ENCODE measurements at regions not wholly inside any gene's neighbourhood (a gene's known extent, or its start where the extent isn't known, plus 50 kb on each side); places are given as distances from the start of the nearest gene placed in this dataset.
"Not testable (repeated sequence)": the region's sequence is repeated elsewhere in the genome, so short reads cannot be mapped to it uniquely, and the experiment has no call there.

GRCh38 chr2:83802604-83803003 is 656.5 kb downstream of the SUCLG1 start:
- H3K36me3 Mint-ChIP-seq: no peaks in the 10 kb centered on the region
- H3K9me3 Mint-ChIP-seq: peaks cover 0 to 7% of the 10 kb centered on the region in 2 donors
- H3K4me3 Mint-ChIP-seq: no peak overlapping the region

GRCh38 chr2:83795777-83796176 is 663.3 kb downstream of the SUCLG1 start:
- Histone ChIP-seq H3K9me3 (ENCODE audit: control insufficient read depth, insufficient read depth, low read length) (no peaks in the 10 kb centered on the region), H3K27me3 (ENCODE audit: control insufficient read depth, insufficient read depth, low read length) (no peaks in the 10 kb centered on the region), H3K4me1 (ENCODE audit: control insufficient read depth, insufficient read depth, low read length) (no peaks in the 10 kb centered on the region), H3K27ac (ENCODE audit: low read length) (no peak overlapping the region), H3K36me3 (ENCODE audit: control insufficient read depth, insufficient read depth, low read length) (no peaks in the 10 kb centered on the region), H3K4me3 (ENCODE audit: low read length) (no peak overlapping the region)
- Mint-ChIP-seq H3K27me3 (ENCODE audit: low read depth in 2 of 2) (no peaks in the 10 kb centered on the region), H3K36me3 (no peaks in the 10 kb centered on the region), H3K27ac (no peak overlapping the region), H3K4me3 (no peak overlapping the region), H3K4me1 (no peaks in the 10 kb centered on the region), H3K9me3 (peaks cover 2 to 3% of the 10 kb centered on the region in 2 donors)
- intact Hi-C loops (cut with micrococcal nuclease): no loop called here
- ATAC-seq (no peak), DNase-seq (no peak)
- 54% methylated on average over 3 of the region's 3 CpGs for WGBS (ENCODE audit: insufficient coverage)
- TF ChIP-seq CTCF (IDR thresholded peaks at IDR 0.05): no peak

More at GRCh38 chr2:83802604-83803003, 656.5 kb downstream of the SUCLG1 start:
- H3K4me3 ChIP-seq (ENCODE audit: low read length): no peak overlapping the region
- H3K27ac ChIP-seq (ENCODE audit: low read length): no peak overlapping the region
- H3K9me3 ChIP-seq (ENCODE audit: control insufficient read depth, insufficient read depth, low read length): peaks cover 4% of the 10 kb centered on the region
- no peaks in the 10 kb centered on the region for H3K27me3 ChIP-seq (ENCODE audit: control insufficient read depth, insufficient read depth, low read length)
- Mint-ChIP-seq H3K27me3 (ENCODE audit: low read depth in 2 of 2) (no peaks in the 10 kb centered on the region), H3K27ac (no peak overlapping the region), H3K4me1 (no peaks in the 10 kb centered on the region)
- no peak for TF ChIP-seq CTCF (IDR thresholded peaks at IDR 0.05)
- no peaks in the 10 kb centered on the region for H3K36me3 ChIP-seq (ENCODE audit: control insufficient read depth, insufficient read depth, low read length)
- intact Hi-C loops (cut with micrococcal nuclease): no loop called here
- 92% methylated on average over 10 of the region's 10 CpGs for WGBS (ENCODE audit: insufficient coverage)
- no peaks in the 10 kb centered on the region for H3K4me1 ChIP-seq (ENCODE audit: control insufficient read depth, insufficient read depth, low read length)
- DNase-seq (no peak), ATAC-seq (no peak)

GRCh38 chr2:83790467-83790866 is 668.6 kb downstream of the SUCLG1 start:
- H3K27ac Mint-ChIP-seq; ATAC-seq; H3K4me1 Mint-ChIP-seq; H3K4me1 ChIP-seq (ENCODE audit: control insufficient read depth, insufficient read depth, low read length); H3K27me3 ChIP-seq (ENCODE audit: control insufficient read depth, insufficient read depth, low read length); H3K27me3 Mint-ChIP-seq (ENCODE audit: low read depth in 2 of 2); intact Hi-C loops (cut with micrococcal nuclease); H3K9me3 Mint-ChIP-seq; H3K27ac ChIP-seq (ENCODE audit: low read length); H3K4me3 Mint-ChIP-seq; H3K9me3 ChIP-seq (ENCODE audit: control insufficient read depth, insufficient read depth, low read length); H3K36me3 ChIP-seq (ENCODE audit: control insufficient read depth, insufficient read depth, low read length); H3K36me3 Mint-ChIP-seq; DNase-seq; H3K4me3 ChIP-seq (ENCODE audit: low read length): not testable (repeated sequence)
- 85% methylated on average over 6 of the region's 6 CpGs for WGBS (ENCODE audit: insufficient coverage)

GRCh38 chr2:83789674-83790073 is 669.4 kb downstream of the SUCLG1 start:
- H3K36me3 ChIP-seq (ENCODE audit: control insufficient read depth, insufficient read depth, low read length); ATAC-seq; H3K36me3 Mint-ChIP-seq; DNase-seq; H3K27ac ChIP-seq (ENCODE audit: low read length); H3K4me1 Mint-ChIP-seq; H3K9me3 ChIP-seq (ENCODE audit: control insufficient read depth, insufficient read depth, low read length); intact Hi-C loops (cut with micrococcal nuclease); H3K4me1 ChIP-seq (ENCODE audit: control insufficient read depth, insufficient read depth, low read length); H3K4me3 Mint-ChIP-seq; H3K27me3 Mint-ChIP-seq (ENCODE audit: low read depth in 2 of 2); H3K9me3 Mint-ChIP-seq; H3K4me3 ChIP-seq (ENCODE audit: low read length); H3K27me3 ChIP-seq (ENCODE audit: control insufficient read depth, insufficient read depth, low read length); H3K27ac Mint-ChIP-seq: not testable (repeated sequence)
- 100% methylated on average over 1 of the region's 2 CpGs for WGBS (ENCODE audit: insufficient coverage)

GRCh38 chr2:83788938-83789566 is 670.0 kb downstream of the SUCLG1 start:
- H3K4me1 Mint-ChIP-seq; H3K27ac Mint-ChIP-seq; intact Hi-C loops (cut with micrococcal nuclease); H3K4me3 Mint-ChIP-seq; H3K27me3 ChIP-seq (ENCODE audit: control insufficient read depth, insufficient read depth, low read length); H3K36me3 Mint-ChIP-seq; H3K27me3 Mint-ChIP-seq (ENCODE audit: low read depth in 2 of 2); H3K27ac ChIP-seq (ENCODE audit: low read length); H3K9me3 Mint-ChIP-seq; ATAC-seq; DNase-seq; H3K4me3 ChIP-seq (ENCODE audit: low read length); H3K9me3 ChIP-seq (ENCODE audit: control insufficient read depth, insufficient read depth, low read length); H3K4me1 ChIP-seq (ENCODE audit: control insufficient read depth, insufficient read depth, low read length); H3K36me3 ChIP-seq (ENCODE audit: control insufficient read depth, insufficient read depth, low read length): not testable (repeated sequence)
- 90% methylated on average over 8 of the region's 9 CpGs for WGBS (ENCODE audit: insufficient coverage)

All from natural killer cell (primary cell).